ENCODE measurements at regions not wholly inside any gene's neighbourhood (a gene's known extent, or its start where the extent isn't known, plus 50 kb on each side); places are given as distances from the start of the nearest gene placed in this dataset.
A peak's percentile ranks its signal among the peaks of the same experiment; 100 is the strongest.

- intact Hi-C loops (cut with micrococcal nuclease; ENCODE audit: unreplicated experiment) = no loop called here
- Histone ChIP-seq H3K9me3 (ENCODE audit: low read depth, low read length, poor library complexity, severe bottlenecking) (no peaks in the 10 kb centered on the region), H3K4me3 (ENCODE audit: low read depth, low read length, poor library complexity, severe bottlenecking) (peak overlapping the region; percentile 29), H3K27ac (ENCODE audit: low read depth, low read length, poor library complexity, severe bottlenecking) (peak overlapping the region; percentile 45), H3K27me3 (replicated peaks; ENCODE audit: insufficient read depth, low read depth, low read length, poor library complexity) (no peaks in the 10 kb centered on the region), H3K4me1 (ENCODE audit: insufficient read depth, low read length, poor library complexity, severe bottlenecking) (peaks cover 9% of the 10 kb centered on the region), H3K36me3 (ENCODE audit: insufficient read depth, low read length, poor library complexity, severe bottlenecking) (no peaks in the 10 kb centered on the region)
- no peak for DNase-seq (ENCODE audit: low spot score)
- BruUV-seq (replicated peaks) = no TSS peak
- no peak for TF ChIP-seq EZH2 (IDR thresholded peaks at IDR 0.05; ENCODE audit: borderline replicate concordance, low read depth, low read length, poor library complexity, severe bottlenecking)
- TF ChIP-seq, protein P1, sequence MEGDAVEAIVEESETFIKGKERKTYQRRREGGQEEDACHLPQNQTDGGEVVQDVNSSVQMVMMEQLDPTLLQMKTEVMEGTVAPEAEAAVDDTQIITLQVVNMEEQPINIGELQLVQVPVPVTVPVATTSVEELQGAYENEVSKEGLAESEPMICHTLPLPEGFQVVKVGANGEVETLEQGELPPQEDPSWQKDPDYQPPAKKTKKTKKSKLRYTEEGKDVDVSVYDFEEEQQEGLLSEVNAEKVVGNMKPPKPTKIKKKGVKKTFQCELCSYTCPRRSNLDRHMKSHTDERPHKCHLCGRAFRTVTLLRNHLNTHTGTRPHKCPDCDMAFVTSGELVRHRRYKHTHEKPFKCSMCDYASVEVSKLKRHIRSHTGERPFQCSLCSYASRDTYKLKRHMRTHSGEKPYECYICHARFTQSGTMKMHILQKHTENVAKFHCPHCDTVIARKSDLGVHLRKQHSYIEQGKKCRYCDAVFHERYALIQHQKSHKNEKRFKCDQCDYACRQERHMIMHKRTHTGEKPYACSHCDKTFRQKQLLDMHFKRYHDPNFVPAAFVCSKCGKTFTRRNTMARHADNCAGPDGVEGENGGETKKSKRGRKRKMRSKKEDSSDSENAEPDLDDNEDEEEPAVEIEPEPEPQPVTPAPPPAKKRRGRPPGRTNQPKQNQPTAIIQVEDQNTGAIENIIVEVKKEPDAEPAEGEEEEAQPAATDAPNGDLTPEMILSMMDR (conservative IDR thresholded peaks at IDR 0.05; ENCODE audit: low read depth, low read length) = no peak
- ChIA-PET CTCF (no interaction called here), POLR2A (ENCODE audit: low non-redundant PET) (no interaction called here)
These were observed 1493.7 kb downstream of the AMY1C start for GRCh38 chr1:105243411-105243810.

- TF ChIP-seq, protein P1 (conservative IDR thresholded peaks at IDR 0.05; ENCODE audit: low read depth, low read length) = no peak
- TF ChIP-seq EZH2 (IDR thresholded peaks at IDR 0.05; ENCODE audit: borderline replicate concordance, low read depth, low read length, poor library complexity, severe bottlenecking) = no peak
- H3K9me3 ChIP-seq (ENCODE audit: low read depth, low read length, poor library complexity, severe bottlenecking) = no peaks in the 10 kb centered on the region
- DNase-seq (ENCODE audit: low spot score) = no peak
- H3K27ac ChIP-seq (ENCODE audit: low read depth, low read length, poor library complexity, severe bottlenecking) = peak overlapping the region; percentile 45
- peaks cover 9% of the 10 kb centered on the region for H3K4me1 ChIP-seq (ENCODE audit: insufficient read depth, low read length, poor library complexity, severe bottlenecking)
- no TSS peak for BruUV-seq (replicated peaks)
- POLR2A ChIA-PET (ENCODE audit: low non-redundant PET) = no interaction called here
- CTCF ChIA-PET = no interaction called here
- intact Hi-C loops (cut with micrococcal nuclease; ENCODE audit: unreplicated experiment) = no loop called here
- H3K4me3 ChIP-seq (ENCODE audit: low read depth, low read length, poor library complexity, severe bottlenecking) = peak overlapping the region; percentile 29
- H3K27me3 ChIP-seq (replicated peaks; ENCODE audit: insufficient read depth, low read depth, low read length, poor library complexity) = no peaks in the 10 kb centered on the region
- no peaks in the 10 kb centered on the region for H3K36me3 ChIP-seq (ENCODE audit: insufficient read depth, low read length, poor library complexity, severe bottlenecking)
These were observed 1494.3 kb downstream of the AMY1C start for GRCh38 chr1:105243969-105244368.

DNA sequence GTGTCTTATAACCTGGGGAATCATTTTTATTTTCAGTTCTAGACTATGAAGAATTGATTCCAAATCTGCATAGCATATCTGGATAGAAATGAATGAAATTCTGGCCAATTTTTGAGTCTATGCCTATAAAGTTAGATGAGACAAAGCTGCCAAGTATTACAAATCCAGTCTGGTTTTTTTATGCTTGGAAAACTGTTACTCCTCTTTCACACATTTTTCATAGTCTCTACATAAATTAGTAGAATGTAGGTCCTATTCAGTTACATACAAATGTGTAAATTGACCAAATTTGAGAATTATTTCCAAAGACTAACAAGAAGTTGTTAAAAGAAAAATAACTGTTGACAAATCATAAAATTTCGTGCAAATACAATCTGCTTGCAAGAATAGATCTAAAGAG lies 1505.2 kb downstream of the AMY1C start:
- Histone ChIP-seq H3K27ac (ENCODE audit: low read depth, low read length, poor library complexity, severe bottlenecking) (no peak overlapping the region), H3K4me3 (ENCODE audit: low read depth, low read length, poor library complexity, severe bottlenecking) (no peak overlapping the region), H3K4me1 (ENCODE audit: insufficient read depth, low read length, poor library complexity, severe bottlenecking) (peaks cover 4% of the 10 kb centered on the region), H3K27me3 (replicated peaks; ENCODE audit: insufficient read depth, low read depth, low read length, poor library complexity) (no peaks in the 10 kb centered on the region), H3K36me3 (ENCODE audit: insufficient read depth, low read length, poor library complexity, severe bottlenecking) (no peaks in the 10 kb centered on the region), H3K9me3 (ENCODE audit: low read depth, low read length, poor library complexity, severe bottlenecking) (no peaks in the 10 kb centered on the region)
- TF ChIP-seq, protein P1 (conservative IDR thresholded peaks at IDR 0.05; ENCODE audit: low read depth, low read length) = no peak
- no peak for TF ChIP-seq EZH2 (IDR thresholded peaks at IDR 0.05; ENCODE audit: borderline replicate concordance, low read depth, low read length, poor library complexity, severe bottlenecking)
- intact Hi-C loops (cut with micrococcal nuclease; ENCODE audit: unreplicated experiment) = no loop called here
- BruUV-seq (replicated peaks) = no TSS peak
- ChIA-PET CTCF (no interaction called here), POLR2A (ENCODE audit: low non-redundant PET) (no interaction called here)
- DNase-seq (ENCODE audit: low spot score) = no peak

Measured in A673 (cell line).